Sigmoid colon (tissue), 6 donors: ENCODE measurements at regions not wholly inside any gene's neighbourhood (a gene's known extent, or its start where the extent isn't known, plus 50 kb on each side); places are given as distances from the start of the nearest gene placed in this dataset.
"Not testable (repeated sequence)": the region's sequence is repeated elsewhere in the genome, so short reads cannot be mapped to it uniquely, and the experiment has no call there.

Experiments used
- DNase-seq: peaks from one replicate; pipeline ENCODE4 v3.0.0-alpha.2; 2019
- H3K27ac ChIP-seq, 4 donors: fragments of 200-600 bp; sonication (generic); one replicate each; pipeline ENCODE4 v1.5.1; 2016 to 2019; ENCODE audit warnings: mild to moderate bottlenecking in 1 of 4
- H3K27me3 ChIP-seq, 3 donors: fragments of 200-600 bp; sonication (generic); one replicate each; pipeline ENCODE4 v1.5.1; 2019; ENCODE audit warnings: mild to moderate bottlenecking in 1 of 3
- H3K36me3 ChIP-seq, 4 donors: fragments of 200-600 bp; sonication (generic); one replicate each; pipeline ENCODE4 v1.5.1; 2016 to 2019
- H3K4me1 ChIP-seq, 4 donors: fragments of 200-600 bp; sonication (generic); one replicate each; pipeline ENCODE4 v1.5.1; 2017 to 2019
- H3K4me3 ChIP-seq, 4 donors: fragments of 200-600 bp; sonication (generic); one replicate each; pipeline ENCODE4 v1.5.1; 2017 to 2019; ENCODE audit warnings: mild to moderate bottlenecking in 2 of 4, moderate library complexity in 1 of 4
- H3K9me3 ChIP-seq, 4 donors: fragments of 200-600 bp in 3 of 4; sonication (generic) in 3 of 4; one replicate each; pipeline versions ENCODE4 v1.5.1 to v1.6.1; 2013 to 2019
- CTCF ChIP-seq, 4 experiments: fragments of 450-650 bp in 3 of 4; fragments of 200-600 bp in 1 of 4; IDR thresholded peaks; one replicate each; pipeline ENCODE4 v1.5.1; 2016 to 2019; ENCODE audit warnings: antibody characterized with exemption in 4 of 4, mild to moderate bottlenecking in 3 of 4, moderate library complexity in 2 of 4
- EP300 ChIP-seq, 4 donors: sonication (generic); formaldehyde crosslinking; IDR thresholded peaks; one replicate each; pipeline ENCODE4 v1.6.1; 2017; ENCODE audit warnings: antibody characterized with exemption in 4 of 4
- POLR2A ChIP-seq, 2 donors: fragments of 450-650 bp; IDR thresholded peaks; one replicate each; pipeline ENCODE4 v1.6.1; 2016; ENCODE audit warnings: antibody characterized with exemption in 2 of 2, mild to moderate bottlenecking in 2 of 2, moderate library complexity in 2 of 2
- POLR2AphosphoS5 ChIP-seq, 4 donors: sonication (generic); formaldehyde crosslinking; IDR thresholded peaks; one replicate each; pipeline ENCODE4 v1.6.1; 2017; ENCODE audit warnings: antibody characterized with exemption in 4 of 4
- WGBS, 2 donors: extraction: QIAGEN DNeasy Blood & Tissue Kit; methylation state at CpG; one replicate each; pipeline ENCODE4 v1.1.7; 2013; 5-methylcytosine and 5-hydroxymethylcytosine counted together
- intact Hi-C: fragments of 100-400 bp; cut with DNase I; formaldehyde crosslinking; loops from one replicate; pipeline ENCODE4 v1.15.1; 2023
- donor health status: healthy with polysubstance abuse.
- donor health status: healthy.

- Histone ChIP-seq H3K4me1 (no peaks in the 10 kb centered on the region), H3K4me3 (no peak overlapping the region), H3K36me3 (no peaks in the 10 kb centered on the region), H3K27me3 (no peaks in the 10 kb centered on the region), H3K9me3 (no peaks in the 10 kb centered on the region), H3K27ac (no peak overlapping the region)
- DNase-seq, result no peak
- intact Hi-C loops, result no loop called here
- TF ChIP-seq CTCF (IDR thresholded peaks at IDR 0.05) (no peak), POLR2AphosphoS5 (IDR thresholded peaks at IDR 0.05) (no peak), EP300 (IDR thresholded peaks at IDR 0.05) (no peak), POLR2A (IDR thresholded peaks at IDR 0.05) (no peak)
- 91 to 95% methylated on average over 8 of the region's 8 CpGs for WGBS, 2 donors
Measured at GRCh38 chr15:81710328-81710727, 335.5 kb downstream of the MEX3B start.

DNA sequence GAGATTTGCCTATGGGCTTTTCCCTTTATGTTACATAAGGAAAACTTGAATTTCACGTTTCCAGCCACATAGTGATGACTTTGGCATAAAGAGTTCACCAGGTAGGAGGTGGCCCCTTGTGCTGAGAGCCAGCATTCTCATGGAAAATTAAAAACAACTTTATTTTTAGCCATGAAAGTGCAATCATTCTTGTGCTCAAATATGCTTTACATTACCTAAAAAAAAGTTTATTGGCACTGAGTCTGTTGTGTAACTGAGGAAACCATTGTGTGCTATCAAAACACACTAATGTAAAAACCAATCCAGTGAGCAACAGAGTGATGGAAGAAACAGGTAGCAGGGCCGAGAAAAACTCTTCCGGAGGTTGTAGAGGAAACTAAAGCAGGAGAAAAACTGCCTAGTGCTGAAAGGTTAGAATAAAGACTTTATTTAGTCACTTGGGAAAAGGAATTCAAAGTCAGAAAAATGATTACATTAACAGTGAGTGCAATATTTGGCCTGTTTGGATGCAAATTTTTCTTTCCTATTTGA is 332.9 kb upstream of the TMC3 start:
- intact Hi-C loops, H3K27me3 ChIP-seq, H3K36me3 ChIP-seq, H3K4me3 ChIP-seq, H3K9me3 ChIP-seq, DNase-seq, H3K4me1 ChIP-seq, H3K27ac ChIP-seq: not testable (repeated sequence)
- WGBS, 2 donors, result 57 to 71% methylated on average over 3 of the region's 3 CpGs

DNA sequence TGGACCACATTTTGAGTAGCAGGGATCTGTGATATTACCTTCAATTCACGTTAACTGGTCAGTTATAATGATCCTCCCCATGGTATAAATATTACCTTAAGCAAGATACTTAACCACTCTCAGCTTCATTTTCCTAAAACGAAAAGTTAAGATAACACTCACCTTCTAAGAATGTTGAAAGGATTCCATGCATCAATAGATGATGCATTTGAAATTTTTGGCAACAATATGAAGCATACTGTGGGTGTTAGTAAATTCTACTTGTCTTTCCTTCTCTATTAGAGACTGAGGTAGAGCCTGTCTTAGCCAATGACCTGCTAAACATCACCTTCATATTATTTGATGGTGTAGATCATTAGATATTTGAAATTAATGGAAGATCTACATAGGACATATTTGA is 331.7 kb upstream of the TMC3 start:
- H3K27ac ChIP-seq, H3K36me3 ChIP-seq, intact Hi-C loops, DNase-seq, H3K4me3 ChIP-seq, H3K27me3 ChIP-seq, H3K4me1 ChIP-seq, H3K9me3 ChIP-seq: not testable (repeated sequence)
- WGBS, 2 donors, result 61 to 75% methylated on average over 2 of the region's 2 CpGs

DNA sequence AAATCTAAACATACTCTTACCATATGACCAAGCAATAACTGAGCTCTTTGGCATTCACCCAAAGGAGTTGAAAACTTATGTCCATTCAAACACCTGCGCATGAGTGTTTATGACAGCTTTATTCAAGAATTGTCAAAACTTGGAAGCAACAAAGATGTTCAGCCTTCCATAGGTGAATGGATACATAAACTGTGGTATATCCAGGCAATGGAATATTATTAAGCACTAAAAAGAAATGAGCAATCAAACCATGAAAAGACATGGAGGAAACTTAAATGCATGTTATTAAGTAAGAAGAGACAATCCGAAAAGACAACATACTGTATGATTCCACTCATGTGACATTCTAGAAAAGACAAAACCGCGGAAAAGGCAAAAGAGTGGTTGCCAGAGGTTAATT is 312.0 kb upstream of the TMC3 start:
- no peaks in the 10 kb centered on the region for H3K36me3 ChIP-seq
- no peak overlapping the region for H3K27ac ChIP-seq
- 62 to 82% methylated on average over 4 of the region's 4 CpGs for WGBS, 2 donors
- intact Hi-C loops, result no loop called here
- H3K4me3 ChIP-seq, result no peak overlapping the region
- no peaks in the 10 kb centered on the region for H3K4me1 ChIP-seq
- no peaks in the 10 kb centered on the region for H3K27me3 ChIP-seq
- H3K9me3 ChIP-seq, result peaks cover 0 to 6% (median 3%) of the 10 kb centered on the region in 4 donors
- no peak for DNase-seq
- TF ChIP-seq CTCF (IDR thresholded peaks at IDR 0.05), result no peak
- TF ChIP-seq EP300 (IDR thresholded peaks at IDR 0.05), result no peak
- TF ChIP-seq POLR2AphosphoS5 (IDR thresholded peaks at IDR 0.05), result no peak
- no peak for TF ChIP-seq POLR2A (IDR thresholded peaks at IDR 0.05)

DNA sequence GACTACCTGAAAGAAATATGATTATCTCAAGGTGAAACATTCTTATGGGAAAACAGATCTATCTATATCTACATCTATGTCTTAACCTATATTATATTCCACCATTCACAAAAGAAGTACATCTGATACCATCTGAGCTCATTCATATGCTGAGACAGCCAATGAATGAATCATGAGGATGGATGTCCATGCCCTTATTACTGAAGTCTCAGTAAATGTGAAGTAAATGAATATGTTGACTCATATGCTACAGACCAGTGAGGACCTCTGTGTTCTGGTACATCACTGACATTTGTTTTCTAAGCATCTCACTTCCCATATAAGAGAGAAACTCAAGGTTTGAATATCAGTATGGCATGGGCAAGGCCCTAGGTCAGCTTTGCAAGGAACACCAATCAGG is 311.2 kb upstream of the TMC3 start:
- Histone ChIP-seq H3K27me3 (no peaks in the 10 kb centered on the region), H3K4me1 (no peaks in the 10 kb centered on the region), H3K9me3 (peaks cover 0 to 6% (median 2%) of the 10 kb centered on the region in 4 donors), H3K27ac (no peak overlapping the region), H3K4me3 (no peak overlapping the region), H3K36me3 (no peaks in the 10 kb centered on the region)
- TF ChIP-seq POLR2A (IDR thresholded peaks at IDR 0.05), result no peak
- TF ChIP-seq CTCF (IDR thresholded peaks at IDR 0.05), result no peak
- TF ChIP-seq POLR2AphosphoS5 (IDR thresholded peaks at IDR 0.05), result no peak
- no peak for TF ChIP-seq EP300 (IDR thresholded peaks at IDR 0.05)
- no peak for DNase-seq
- intact Hi-C loops, result no loop called here

GRCh38 chr15:81680829-81681228 is 306.8 kb upstream of the TMC3 start:
- no peaks in the 10 kb centered on the region for H3K27me3 ChIP-seq
- TF ChIP-seq CTCF (IDR thresholded peaks at IDR 0.05) (no peak), EP300 (IDR thresholded peaks at IDR 0.05) (no peak), POLR2A (IDR thresholded peaks at IDR 0.05) (no peak), POLR2AphosphoS5 (IDR thresholded peaks at IDR 0.05) (no peak)
- H3K4me1 ChIP-seq, result no peaks in the 10 kb centered on the region
- no peak overlapping the region for H3K27ac ChIP-seq
- intact Hi-C loops, result no loop called here
- DNase-seq, result no peak
- no peak overlapping the region for H3K4me3 ChIP-seq
- peaks cover 0 to 4% (median under 1%) of the 10 kb centered on the region in 4 donors for H3K9me3 ChIP-seq
- no peaks in the 10 kb centered on the region for H3K36me3 ChIP-seq
